H1 (cell line): ENCODE measurements at regions not wholly inside any gene's neighbourhood (a gene's known extent, or its start where the extent isn't known, plus 50 kb on each side); places are given as distances from the start of the nearest gene placed in this dataset.

Source experiments
- POLR2AphosphoS5 ChIP-seq: IDR thresholded peaks from 2 replicates; pipeline ENCODE4 v1.6.1; 2011; ENCODE audit warnings: low read depth, low read length
- TAF1 ChIP-seq: IDR thresholded peaks from 2 replicates; pipeline ENCODE4 v1.6.1; 2011; ENCODE audit warnings: mild to moderate bottlenecking, low read depth, low read length
- TF ChIP-seq, protein P1 (sequence below), 3 experiments: IDR thresholded peaks; 1 replicate in 2 of 3; 2 replicates in 1 of 3; pipeline versions ENCODE4 v1.5.1 to v1.6.1; 2011; ENCODE audit warnings: low read length in 3 of 3, mild to moderate bottlenecking in 3 of 3, inconsistent platforms in 2 of 3, low read depth in 1 of 3, moderate library complexity in 1 of 3; ENCODE audit not compliant: insufficient read depth in 1 of 3; ENCODE audit errors: control extremely low read depth in 1 of 3

GRCh38 chr10:57628592-57629284 is 639.0 kb downstream of the IPMK start:
- TF ChIP-seq POLR2AphosphoS5, result no peak
- TF ChIP-seq, protein P1, sequence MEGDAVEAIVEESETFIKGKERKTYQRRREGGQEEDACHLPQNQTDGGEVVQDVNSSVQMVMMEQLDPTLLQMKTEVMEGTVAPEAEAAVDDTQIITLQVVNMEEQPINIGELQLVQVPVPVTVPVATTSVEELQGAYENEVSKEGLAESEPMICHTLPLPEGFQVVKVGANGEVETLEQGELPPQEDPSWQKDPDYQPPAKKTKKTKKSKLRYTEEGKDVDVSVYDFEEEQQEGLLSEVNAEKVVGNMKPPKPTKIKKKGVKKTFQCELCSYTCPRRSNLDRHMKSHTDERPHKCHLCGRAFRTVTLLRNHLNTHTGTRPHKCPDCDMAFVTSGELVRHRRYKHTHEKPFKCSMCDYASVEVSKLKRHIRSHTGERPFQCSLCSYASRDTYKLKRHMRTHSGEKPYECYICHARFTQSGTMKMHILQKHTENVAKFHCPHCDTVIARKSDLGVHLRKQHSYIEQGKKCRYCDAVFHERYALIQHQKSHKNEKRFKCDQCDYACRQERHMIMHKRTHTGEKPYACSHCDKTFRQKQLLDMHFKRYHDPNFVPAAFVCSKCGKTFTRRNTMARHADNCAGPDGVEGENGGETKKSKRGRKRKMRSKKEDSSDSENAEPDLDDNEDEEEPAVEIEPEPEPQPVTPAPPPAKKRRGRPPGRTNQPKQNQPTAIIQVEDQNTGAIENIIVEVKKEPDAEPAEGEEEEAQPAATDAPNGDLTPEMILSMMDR (IDR thresholded peaks at IDR 0.05; ENCODE audit: control extremely low read depth in 1 of 3, insufficient read depth in 1 of 3, low read depth in 1 of 3, low read length in 3 of 3), result no peak
- no peak for TF ChIP-seq TAF1
